ENCODE measurements at regions not wholly inside any gene's neighbourhood (a gene's known extent, or its start where the extent isn't known, plus 50 kb on each side); places are given as distances from the start of the nearest gene placed in this dataset.
"Not testable (repeated sequence)": the region's sequence is repeated elsewhere in the genome, so short reads cannot be mapped to it uniquely, and the experiment has no call there.

DNA sequence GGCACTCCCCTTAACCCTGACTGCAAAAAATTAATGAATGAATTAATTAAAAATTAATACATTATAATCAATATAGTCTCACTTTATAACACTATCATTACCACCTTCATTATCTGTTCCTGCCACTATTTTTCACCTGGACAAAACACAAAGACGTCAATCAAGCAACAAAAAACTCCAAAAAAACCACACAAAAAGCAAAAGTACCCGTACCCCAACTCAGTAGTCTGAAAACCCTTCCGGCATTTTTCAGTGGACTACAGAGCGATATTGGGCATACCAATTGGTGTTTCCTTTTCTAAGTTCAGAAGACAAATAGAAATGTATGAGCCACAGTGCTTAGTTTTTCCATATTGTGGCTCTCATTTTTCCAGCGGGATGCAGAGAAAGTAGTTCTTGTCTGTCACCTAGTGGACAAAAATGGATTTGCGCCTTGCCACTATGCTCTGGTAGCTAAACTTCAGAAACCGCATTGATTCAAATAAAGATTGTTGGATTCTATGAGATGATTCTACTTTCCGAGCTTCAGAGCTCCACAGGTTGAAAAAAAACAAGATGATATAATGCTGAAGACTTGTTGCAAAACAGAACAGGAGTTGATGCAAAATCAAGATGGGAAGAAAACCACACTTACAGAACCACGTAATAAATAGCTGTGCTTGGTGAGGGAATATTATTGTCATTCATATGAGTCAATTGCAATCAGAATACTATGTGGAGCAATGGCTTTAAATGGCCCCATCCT, 50.6 kb upstream of the ITGB1 start:
- Mint-ChIP-seq H3K36me3 (ENCODE audit: low read depth) (no peaks in the 10 kb centered on the region), H3K4me1 (ENCODE audit: low read depth) (peaks cover 23% of the 10 kb centered on the region), H3K9me3 (no peaks in the 10 kb centered on the region), H3K4me3 (no peak overlapping the region), H3K27ac (no peak overlapping the region), H3K27me3 (peaks cover 6% of the 10 kb centered on the region)
- intact Hi-C loops (cut with micrococcal nuclease), result loop anchor here (1.0 to 5.0 kb wide), 3 partner anchors 51 to 561 kb away; partner anchors contain the start of genes CCDC7 and ITGB1

DNA sequence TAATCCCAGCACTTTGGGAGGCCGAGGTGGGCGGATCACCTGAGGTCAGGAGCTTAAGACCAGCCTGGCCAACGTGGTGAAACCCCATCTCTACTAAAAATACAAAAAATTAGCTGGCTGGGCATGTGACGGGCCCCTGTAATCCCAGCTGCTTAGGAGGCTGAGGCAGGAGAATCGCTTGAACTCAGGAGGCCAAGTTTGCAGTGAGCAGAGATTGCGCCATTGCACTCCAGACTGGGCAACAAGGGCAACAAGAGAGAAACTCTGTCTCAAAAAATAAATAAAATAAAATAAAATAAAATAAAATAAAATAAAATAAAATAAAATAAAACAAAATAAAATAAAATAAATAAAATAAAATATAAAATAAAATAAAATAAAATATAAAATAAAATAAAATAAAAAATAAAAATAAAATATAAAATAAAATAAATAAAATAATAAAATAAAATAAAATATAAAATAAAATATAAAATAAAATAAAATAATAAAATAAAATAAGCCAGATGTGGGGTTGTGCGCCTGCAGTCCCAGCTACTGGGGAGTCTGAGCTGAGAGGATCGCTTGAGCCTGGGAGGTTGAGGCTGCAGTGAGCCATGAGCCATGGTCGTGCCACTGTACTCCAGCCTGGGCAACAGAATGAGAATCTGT, 49.8 kb upstream of the ITGB1 start:
- H3K4me1 Mint-ChIP-seq (ENCODE audit: low read depth), result peaks cover 23% of the 10 kb centered on the region
- H3K27me3 Mint-ChIP-seq; H3K36me3 Mint-ChIP-seq (ENCODE audit: low read depth); H3K27ac Mint-ChIP-seq; H3K9me3 Mint-ChIP-seq; H3K4me3 Mint-ChIP-seq: not testable (repeated sequence)
- intact Hi-C loops (cut with micrococcal nuclease), result loop anchor here (1.0 to 5.0 kb wide), 3 partner anchors 51 to 561 kb away; partner anchors contain the start of genes CCDC7 and ITGB1
